Heart left ventricle (tissue), 16 donors: ENCODE measurements at regions not wholly inside any gene's neighbourhood (a gene's known extent, or its start where the extent isn't known, plus 50 kb on each side); places are given as distances from the start of the nearest gene placed in this dataset.
"Not testable (repeated sequence)": the region's sequence is repeated elsewhere in the genome, so short reads cannot be mapped to it uniquely, and the experiment has no call there.

Experiments used
- ATAC-seq, 4 donors: fragments of 200-7000 bp; cut with Tn5 transposase; one replicate each; pipeline ENCODE4 v1.9.1; 2020 to 2022; ENCODE audit warnings: moderate library complexity in 4 of 4, mild to moderate bottlenecking in 3 of 4, moderate number of reproducible peaks in 1 of 4
- DNase-seq, 5 donors: peaks; one replicate each; pipeline ENCODE4 v3.0.0-alpha.2; 2020
- H3K27ac ChIP-seq, 12 donors: fragments of 200-600 bp; sonication (generic) in 4 of 12; one replicate each; pipeline versions ENCODE4 v1.5.0 to v1.8.0; 2016 to 2022; ENCODE audit warnings: mild to moderate bottlenecking in 2 of 12
- H3K27me3 ChIP-seq, 9 donors: fragments of 200-600 bp; sonication (generic) in 2 of 9; one replicate each; pipeline versions ENCODE4 v1.5.1 to v1.8.0; 2016 to 2022; ENCODE audit warnings: mild to moderate bottlenecking in 3 of 9
- H3K36me3 ChIP-seq, 9 donors: fragments of 200-600 bp; sonication (generic) in 2 of 9; one replicate each; pipeline versions ENCODE4 v1.5.0 to v1.8.0; 2018 to 2022; ENCODE audit warnings: mild to moderate bottlenecking in 2 of 9
- H3K4me1 ChIP-seq, 12 donors: fragments of 200-600 bp; sonication (generic) in 4 of 12; one replicate each; pipeline versions ENCODE4 v1.5.0 to v1.8.0; 2016 to 2022; ENCODE audit warnings: mild to moderate bottlenecking in 3 of 12
- H3K4me3 ChIP-seq, 12 donors: fragments of 200-600 bp; sonication (generic) in 4 of 12; one replicate each; pipeline versions ENCODE4 v1.5.0 to v1.8.0; 2017 to 2022; ENCODE audit warnings: mild to moderate bottlenecking in 9 of 12, moderate library complexity in 4 of 12
- H3K9me3 ChIP-seq, 12 donors: fragments of 200-600 bp; sonication (generic) in 4 of 12; one replicate each; pipeline versions ENCODE4 v1.5.0 to v1.8.0; 2016 to 2022; ENCODE audit warnings: mild to moderate bottlenecking in 1 of 12
- CTCF ChIP-seq, 12 donors: fragments of 200-600 bp; sonication (generic) in 4 of 12; IDR thresholded peaks; one replicate each; pipeline versions ENCODE4 v1.5.0 to v1.8.0; 2018 to 2022; ENCODE audit warnings: antibody characterized with exemption in 12 of 12, mild to moderate bottlenecking in 5 of 12
- POLR2A ChIP-seq, 2 donors: fragments of 450-650 bp; IDR thresholded peaks; one replicate each; pipeline ENCODE4 v1.6.1; 2017; ENCODE audit warnings: antibody characterized with exemption in 2 of 2, mild to moderate bottlenecking in 2 of 2, moderate library complexity in 2 of 2
- WGBS, 4 donors: extraction: QIAGEN DNeasy Blood & Tissue Kit in 2 of 4; methylation state at CpG; one replicate each; pipeline versions ENCODE4 v1.1.5 to v1.1.7; 2013 to 2018; 5-methylcytosine and 5-hydroxymethylcytosine counted together
- intact Hi-C, 10 donors: fragments of 100-400 bp; cut with DNase I; formaldehyde crosslinking; loops; one replicate each; pipeline versions ENCODE4 v1.11.1 to v1.14.2; 2022
- donor health status: ischemic (EF 13 %, LVEDD 7.1; RV severe dilation, severe dysfunction).
- donor health status: healthy with polysubstance abuse.
- donor health status: DM: no; HTN: yes; CAD: no.
- donor health status: DM: no; HTN: no; CAD: no.
- donor health status: ischemic (EF 25% LVEDD 6.9; RV normal size, moderate dysfunction).
- donor health status: ischemic (EF 25% LVEDD 5.7; RV mildly dilated, moderate dysfunction).
- donor health status: healthy.
- donor health status: DM: yes; HTN: yes; CAD: no.
- donor health status: ischemic (EF 35%, LVEDD 5.7; RV mildly dilated, moderate dysfunction).
- donor health status: nonischemic (EF 11% LVEDD 7.7; RV severe dilation, severe dysfunction).
- donor health status: DM: yes; HTN: yes; CAD: no.
- donor health status: PGD.
- donor health status: ischemic (EF 29% LVEDD 5.4; RV normal size, mild dysfunction).
- donor health status: nonischemic (EF 23%, LVEDD 6.1; RV moderate dilation, normal function).

DNA sequence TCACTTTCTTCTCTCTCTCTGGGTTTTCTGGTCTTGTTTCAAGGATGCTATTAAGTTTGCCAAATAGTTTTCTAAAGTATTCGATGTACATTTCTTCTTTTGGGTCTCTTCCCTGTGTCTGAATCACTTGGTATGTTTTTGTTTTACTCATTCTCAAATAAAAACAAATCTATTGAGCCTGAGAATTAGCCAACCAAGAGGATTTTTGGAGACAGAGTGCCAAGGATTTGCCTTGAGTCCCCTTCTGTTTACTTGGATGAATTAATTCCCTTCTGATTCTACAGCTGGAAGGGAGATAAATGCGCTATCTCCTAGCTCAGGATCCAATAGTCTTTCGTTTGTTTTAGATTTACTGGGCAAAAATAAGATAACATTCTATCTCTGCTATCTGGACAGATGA is 255.5 kb downstream of the SYT10 start:
- no peak for TF ChIP-seq POLR2A (IDR thresholded peaks at IDR 0.05)
- TF ChIP-seq CTCF (IDR thresholded peaks at IDR 0.05): no peak
- H3K36me3 ChIP-seq: no peaks in the 10 kb centered on the region
- H3K9me3 ChIP-seq: peaks cover 0 to 17% (median 2%) of the 10 kb centered on the region in 12 donors
- no peaks in the 10 kb centered on the region for H3K27me3 ChIP-seq
- intact Hi-C loops: no loop called here
- H3K4me1 ChIP-seq: no peaks in the 10 kb centered on the region
- no peak for ATAC-seq
- no peak for DNase-seq
- 37 to 66% (median 55%) methylated on average over 3 of the region's 3 CpGs for WGBS, 4 donors
- H3K4me3 ChIP-seq: no peak overlapping the region
- no peak overlapping the region for H3K27ac ChIP-seq

DNA sequence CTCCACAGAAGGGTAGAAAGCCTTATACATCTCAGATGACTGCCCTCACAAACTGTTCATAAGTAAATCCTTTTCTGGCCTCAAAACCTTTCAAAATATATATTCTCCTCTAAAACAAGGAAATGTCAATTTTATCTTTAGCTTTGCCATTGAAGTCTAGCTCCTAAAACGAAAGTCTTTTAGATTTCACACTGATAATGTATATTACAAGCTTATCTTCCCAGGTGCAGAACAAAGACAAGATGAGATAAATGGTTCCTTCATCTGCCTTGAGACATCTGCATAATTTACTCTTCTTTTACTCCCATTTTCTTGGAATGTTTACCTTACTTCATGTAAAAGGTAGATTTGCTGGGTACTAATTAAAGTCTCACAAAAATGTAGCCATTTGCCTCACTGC is 257.1 kb downstream of the SYT10 start:
- no peak overlapping the region for H3K4me3 ChIP-seq
- no peaks in the 10 kb centered on the region for H3K36me3 ChIP-seq
- 3 to 8% (median 6%) methylated on average over 1 of the region's 1 CpG for WGBS, 4 donors
- no peaks in the 10 kb centered on the region for H3K27me3 ChIP-seq
- ATAC-seq (no peak), DNase-seq (no peak)
- no peak for TF ChIP-seq POLR2A (IDR thresholded peaks at IDR 0.05)
- no peak for TF ChIP-seq CTCF (IDR thresholded peaks at IDR 0.05)
- no peak overlapping the region for H3K27ac ChIP-seq
- no peaks in the 10 kb centered on the region for H3K4me1 ChIP-seq
- peaks cover 0 to 11% (median 0%) of the 10 kb centered on the region in 12 donors for H3K9me3 ChIP-seq
- intact Hi-C loops: no loop called here

DNA sequence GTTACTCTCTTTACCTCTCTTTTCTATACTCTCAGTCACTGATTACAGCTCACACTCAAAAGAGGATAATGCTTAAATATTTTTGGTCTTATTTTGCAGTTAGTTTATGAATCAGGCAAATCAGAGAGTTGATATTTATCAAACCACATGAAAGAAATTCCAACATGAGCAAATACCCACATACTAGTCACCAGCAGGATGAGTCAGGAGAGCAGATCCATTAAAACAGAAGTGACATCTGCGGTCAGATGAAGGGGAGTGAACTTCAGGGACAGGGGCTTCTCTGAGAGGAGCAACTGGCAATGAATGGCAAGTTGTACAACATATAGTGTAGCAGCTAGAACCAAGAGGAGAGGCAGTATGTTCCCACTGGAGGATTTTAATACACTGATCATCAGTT is 258.7 kb downstream of the SYT10 start:
- H3K36me3 ChIP-seq: no peaks in the 10 kb centered on the region
- intact Hi-C loops: no loop called here
- H3K27ac ChIP-seq: no peak overlapping the region
- no peaks in the 10 kb centered on the region for H3K4me1 ChIP-seq
- peaks cover 0 to 8% (median 0%) of the 10 kb centered on the region in 12 donors for H3K9me3 ChIP-seq
- no peak overlapping the region for H3K4me3 ChIP-seq
- H3K27me3 ChIP-seq: no peaks in the 10 kb centered on the region
- TF ChIP-seq POLR2A (IDR thresholded peaks at IDR 0.05) (no peak), CTCF (IDR thresholded peaks at IDR 0.05) (no peak)
- WGBS, 4 donors: 79 to 100% (median 86%) methylated on average over 1 of the region's 1 CpG
- no peak for ATAC-seq
- no peak for DNase-seq

GRCh38 chr12:33166260-33166659 is 269.7 kb upstream of the PKP2 start:
- H3K27ac ChIP-seq, H3K27me3 ChIP-seq, DNase-seq, H3K4me3 ChIP-seq, H3K36me3 ChIP-seq, intact Hi-C loops, H3K4me1 ChIP-seq, ATAC-seq: not testable (repeated sequence)
- WGBS, 4 donors: 59 to 91% (median 81%) methylated on average over 3 of the region's 3 CpGs
- H3K9me3 ChIP-seq: peaks cover 0 to 34% (median 7%) of the 10 kb centered on the region in 12 donors

- TF ChIP-seq POLR2A (IDR thresholded peaks at IDR 0.05) (no peak), CTCF (IDR thresholded peaks at IDR 0.05) (no peak)
- no peaks in the 10 kb centered on the region for H3K36me3 ChIP-seq
- intact Hi-C loops: loop anchor here in 1 of 10 donors (2.0 kb wide), 1 partner anchor 15 kb away; no protein-coding TSS in a partner anchor
- no peak overlapping the region for H3K27ac ChIP-seq
- H3K27me3 ChIP-seq: no peaks in the 10 kb centered on the region
- H3K4me3 ChIP-seq: no peak overlapping the region
- WGBS, 4 donors: 70 to 79% (median 74%) methylated on average over 4 of the region's 4 CpGs
- no peaks in the 10 kb centered on the region for H3K4me1 ChIP-seq
- no peak for DNase-seq
- peaks cover 0 to 30% (median under 1%) of the 10 kb centered on the region in 12 donors for H3K9me3 ChIP-seq
- ATAC-seq: no peak
These were observed 259.5 kb upstream of the PKP2 start for GRCh38 chr12:33156042-33156441.

GRCh38 chr12:33147292-33147691 is 250.7 kb upstream of the PKP2 start:
- H3K4me3 ChIP-seq, H3K27me3 ChIP-seq, intact Hi-C loops, H3K36me3 ChIP-seq, DNase-seq, ATAC-seq, H3K4me1 ChIP-seq, H3K27ac ChIP-seq: not testable (repeated sequence)
- peaks cover 0 to 28% (median 0%) of the 10 kb centered on the region in 12 donors for H3K9me3 ChIP-seq
- 65 to 87% (median 83%) methylated on average over 4 to 8 of the region's 8 CpGs for WGBS, 4 donors
